ENCODE measurements at regions not wholly inside any gene's neighbourhood (a gene's known extent, or its start where the extent isn't known, plus 50 kb on each side); places are given as distances from the start of the nearest gene placed in this dataset.

GRCh38 chr7:50834679-50835078 lies 52.0 kb upstream of the GRB10 start:
- no peaks in the 10 kb centered on the region for H3K4me1 ChIP-seq (ENCODE audit: insufficient read depth, low read length)
- no peaks in the 10 kb centered on the region for H3K36me3 ChIP-seq (ENCODE audit: insufficient read depth, low read length)
- no peak overlapping the region for H3K9ac ChIP-seq (ENCODE audit: low read depth, low read length)
- H3K9me3 ChIP-seq (ENCODE audit: control insufficient read depth, insufficient read depth, low read length) = no peaks in the 10 kb centered on the region

- no peaks in the 10 kb centered on the region for H3K36me3 ChIP-seq (ENCODE audit: insufficient read depth, low read length)
- H3K9me3 ChIP-seq (ENCODE audit: control insufficient read depth, insufficient read depth, low read length) = no peaks in the 10 kb centered on the region
- no peaks in the 10 kb centered on the region for H3K4me1 ChIP-seq (ENCODE audit: insufficient read depth, low read length)
Measured at GRCh38 chr7:50834031-50834535, 51.4 kb upstream of the GRB10 start.

GRCh38 chr7:50832744-50833143 lies 50.0 kb upstream of the GRB10 start:
- no peaks in the 10 kb centered on the region for H3K9me3 ChIP-seq (ENCODE audit: control insufficient read depth, insufficient read depth, low read length)
- H3K4me1 ChIP-seq (ENCODE audit: insufficient read depth, low read length) = no peaks in the 10 kb centered on the region
- H3K36me3 ChIP-seq (ENCODE audit: insufficient read depth, low read length) = no peaks in the 10 kb centered on the region
- no peak overlapping the region for H3K9ac ChIP-seq (ENCODE audit: low read depth, low read length)

More at GRCh38 chr7:50834031-50834535, 51.4 kb upstream of the GRB10 start:
- H3K9ac ChIP-seq (ENCODE audit: low read depth, low read length) = no peak overlapping the region
